Retina (tissue), 1 donor: ENCODE measurements at regions not wholly inside any gene's neighbourhood (a gene's known extent, or its start where the extent isn't known, plus 50 kb on each side); places are given as distances from the start of the nearest gene placed in this dataset.
A peak's percentile ranks its signal among the peaks of the same experiment; 100 is the strongest.

ENCODE experiments used
- DNase-seq: peaks from one replicate; pipeline ENCODE4 v3.0.0-alpha.2; 2016

DNA sequence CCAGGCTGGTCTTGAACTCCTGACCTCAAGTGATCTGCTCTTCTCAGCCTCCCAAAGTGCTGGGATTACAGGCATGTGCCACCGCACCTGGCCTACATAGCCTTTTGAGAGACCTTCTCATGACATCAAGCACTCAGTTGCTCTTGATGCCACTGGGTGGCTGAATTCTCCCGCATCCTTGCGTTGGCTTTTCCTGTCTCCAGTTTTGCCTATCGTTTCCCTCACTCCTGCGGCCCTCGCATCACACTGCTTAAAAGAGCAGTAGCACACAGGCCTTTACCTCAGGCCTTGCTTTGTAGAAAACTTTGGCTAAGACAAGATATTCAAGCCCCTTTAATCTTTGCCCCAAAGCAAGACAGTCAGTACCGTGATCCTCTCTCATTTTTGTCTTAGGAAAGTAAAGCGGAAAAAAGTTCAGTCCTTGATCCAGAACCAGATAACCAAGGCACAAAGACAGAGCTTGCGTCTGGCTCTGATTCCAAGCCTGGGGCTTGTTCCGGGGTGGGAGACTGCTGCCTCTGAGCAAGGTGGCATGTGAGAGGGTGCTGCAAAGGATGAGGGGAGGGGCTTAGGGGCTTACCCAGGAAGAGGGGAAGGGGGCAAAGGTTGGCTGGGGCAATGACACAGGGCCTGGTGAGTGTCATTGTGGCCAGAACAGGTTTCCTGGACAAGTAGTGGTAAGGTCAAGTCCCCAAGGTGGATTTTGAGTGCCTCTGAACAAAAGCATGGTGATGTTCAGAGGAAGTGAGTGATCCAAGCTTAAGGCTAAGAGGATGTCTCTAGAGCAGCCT, 175.0 kb upstream of the TLE3 start:
- no peak for DNase-seq

DNA sequence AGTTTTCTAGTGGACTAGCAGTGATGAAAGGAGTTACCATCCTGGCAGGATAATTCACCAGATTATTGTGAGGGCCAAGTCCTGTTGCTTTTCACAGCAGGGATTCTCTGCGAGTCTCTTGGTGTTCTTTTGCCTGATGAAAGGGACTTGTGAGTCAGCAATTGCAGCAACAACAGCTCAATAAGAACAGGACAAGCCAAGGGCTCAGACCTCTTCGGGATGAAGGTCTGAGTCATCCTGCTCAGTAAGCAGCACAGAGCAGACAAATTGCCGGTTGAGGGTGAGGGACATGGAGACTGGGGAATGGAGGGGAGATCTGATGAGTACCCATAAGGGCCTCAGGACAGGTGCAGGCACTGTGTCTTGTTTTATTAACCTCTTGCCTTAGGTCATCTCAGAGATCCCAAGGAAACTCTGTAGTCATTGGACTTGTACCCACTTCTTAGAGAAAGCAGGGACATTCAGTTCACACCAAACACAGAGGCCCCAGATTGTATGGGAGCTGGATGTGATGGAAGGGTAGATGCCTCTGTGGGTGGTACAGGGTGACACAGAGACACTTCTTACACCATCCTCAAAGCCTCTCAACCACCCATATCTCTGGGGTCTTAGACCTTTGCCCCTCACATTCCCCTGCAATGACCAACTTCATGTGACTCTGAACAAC, 173.8 kb upstream of the TLE3 start:
- DNase-seq: no peak

DNA sequence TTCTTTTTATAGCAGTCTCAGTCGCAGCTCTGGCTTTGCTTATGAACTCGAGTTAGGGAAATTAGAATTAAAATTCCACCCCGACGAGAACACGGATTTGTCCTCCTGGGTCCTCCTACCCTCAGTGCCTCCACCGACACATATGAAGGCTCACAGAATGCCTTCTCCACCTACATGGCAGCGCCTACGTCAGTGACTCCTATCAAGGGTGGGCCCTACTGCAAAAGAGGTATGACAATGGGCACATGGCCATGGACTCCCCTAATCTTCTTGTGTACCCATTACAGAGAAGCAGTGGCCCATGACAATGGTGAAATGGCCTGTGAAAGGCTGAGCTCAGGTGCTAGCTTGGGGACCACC, 173.0 kb upstream of the TLE3 start:
- DNase-seq: no peak

DNA sequence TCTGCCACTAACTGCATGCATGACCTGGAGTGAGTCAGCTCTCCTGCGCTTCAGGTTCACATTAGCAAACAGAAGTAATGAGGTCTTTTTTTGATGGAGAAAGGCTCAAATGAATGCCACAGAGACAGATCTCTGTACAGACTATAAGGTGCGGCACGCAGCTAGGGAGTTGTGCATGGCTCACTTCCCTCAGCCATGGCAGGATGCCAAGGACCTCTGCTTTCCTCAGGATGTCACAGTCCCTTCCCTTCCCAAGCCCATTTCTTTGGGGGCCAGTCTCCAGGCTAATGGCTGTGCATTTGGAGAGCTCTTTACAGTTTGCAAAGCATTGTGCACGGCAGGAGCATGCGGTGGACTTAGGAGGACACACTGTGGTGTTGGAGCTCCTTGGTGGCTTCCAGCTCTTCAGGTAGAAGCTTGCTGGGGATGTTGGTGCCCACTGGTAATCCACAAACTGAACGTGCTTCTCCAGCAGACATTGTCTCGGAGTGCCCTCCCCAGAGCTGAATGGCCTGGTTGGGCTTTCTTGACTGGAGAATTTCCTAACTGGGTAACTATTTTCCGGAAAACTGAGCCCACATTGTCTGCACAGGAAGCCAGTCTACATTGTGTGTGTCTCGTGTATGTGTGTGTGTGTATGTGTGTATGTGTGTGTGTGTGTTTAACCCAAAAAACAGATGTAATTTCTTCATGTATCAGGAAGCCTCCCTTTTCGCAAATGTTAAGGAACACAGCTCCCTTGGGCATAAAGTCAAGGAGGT, 172.5 kb upstream of the TLE3 start:
- no peak for DNase-seq

DNA sequence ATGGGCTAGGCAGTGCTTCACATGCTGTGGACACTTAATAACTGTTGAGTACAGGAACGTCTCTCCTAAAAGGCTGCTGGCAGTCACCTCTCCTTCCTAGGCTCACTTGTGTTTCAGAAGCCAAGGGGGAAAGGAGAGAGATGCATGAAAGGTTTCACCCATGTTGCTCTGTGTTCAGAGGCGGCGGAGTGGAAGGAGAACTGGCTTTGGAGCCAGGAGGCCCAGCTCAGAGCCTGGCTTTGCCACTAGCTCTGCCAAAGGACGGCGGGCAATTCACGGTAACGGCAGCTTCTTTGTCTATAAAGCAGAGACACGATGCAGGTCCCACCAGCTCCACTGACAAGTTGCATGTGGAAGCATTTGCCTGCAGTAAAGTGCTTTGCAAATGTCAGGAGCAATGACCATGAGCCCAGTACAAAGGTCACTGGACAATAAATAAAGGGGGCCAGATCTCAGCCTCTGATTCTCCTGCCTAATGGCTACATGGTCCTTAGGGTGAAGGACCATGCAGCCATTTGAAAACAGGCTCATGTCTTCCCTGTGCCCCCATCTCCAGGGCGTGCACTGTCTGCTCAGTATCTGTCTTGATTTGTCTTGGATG, 171.7 kb upstream of the TLE3 start:
- DNase-seq: peak; percentile 70

DNA sequence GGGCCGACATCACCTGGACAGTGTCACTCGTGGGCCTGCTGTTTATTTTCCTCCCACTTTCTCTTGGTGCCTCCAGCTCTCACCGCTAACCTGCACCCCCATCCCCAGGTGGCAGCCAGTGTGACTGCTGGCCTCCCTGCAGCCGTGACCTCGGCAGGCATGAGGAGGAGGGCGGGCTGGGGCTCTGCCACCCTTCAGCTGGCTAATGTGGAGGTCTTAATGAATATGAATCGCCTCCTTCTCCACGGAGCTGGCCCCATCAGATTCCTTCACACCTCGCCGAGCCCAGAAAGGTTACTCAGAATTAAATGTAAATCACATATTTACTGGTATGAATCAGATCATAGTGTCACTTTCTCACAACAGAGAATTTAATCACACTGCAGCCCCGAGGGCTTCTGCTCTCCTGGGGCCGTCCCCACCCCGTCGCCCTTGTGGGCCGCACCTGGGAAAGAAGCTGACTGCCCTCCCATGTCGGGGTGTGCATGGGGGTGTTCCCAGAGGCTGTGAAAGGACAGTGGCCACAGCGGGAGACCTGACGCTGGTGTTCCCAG, 171.1 kb upstream of the TLE3 start:
- DNase-seq: no peak

DNA sequence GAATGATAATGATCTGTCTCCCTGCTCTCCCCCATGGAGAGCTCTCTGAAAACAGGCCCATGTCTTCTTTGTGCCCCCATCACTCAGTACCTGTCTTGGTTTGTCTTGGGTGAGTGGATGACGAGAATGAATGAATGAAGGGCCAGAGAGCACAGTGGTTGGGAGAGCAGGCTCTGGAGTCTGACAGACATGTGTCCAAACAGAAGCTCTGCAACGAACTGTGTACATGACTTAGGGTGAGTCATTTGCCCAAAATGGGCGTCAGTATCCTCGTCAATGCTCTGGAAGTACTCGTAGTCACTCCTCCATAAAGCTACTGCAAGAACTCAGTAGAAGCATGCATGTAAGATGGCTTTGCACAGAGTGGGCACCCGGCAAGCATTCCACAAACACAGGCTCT, 170.2 kb upstream of the TLE3 start:
- DNase-seq: no peak

DNA sequence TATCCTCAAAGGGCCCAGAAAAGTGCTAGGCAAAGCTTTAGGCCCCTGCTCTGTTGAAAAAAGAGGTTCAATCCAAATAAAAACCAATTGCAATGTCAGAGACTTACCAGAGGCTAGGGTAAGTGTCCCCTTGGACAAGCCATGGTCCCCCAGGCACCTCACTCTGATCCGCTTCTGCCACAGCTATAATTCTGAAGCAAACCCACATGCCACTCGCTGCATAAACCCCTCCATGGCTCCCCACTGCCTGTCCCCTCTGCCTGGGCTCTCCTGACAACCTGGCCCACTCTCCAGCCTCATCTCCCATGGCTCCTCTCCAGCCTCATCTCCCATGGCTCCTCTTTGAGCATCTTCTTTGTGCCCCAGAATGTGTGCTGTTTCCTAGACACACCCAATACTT, 169.6 kb upstream of the TLE3 start:
- no peak for DNase-seq

DNA sequence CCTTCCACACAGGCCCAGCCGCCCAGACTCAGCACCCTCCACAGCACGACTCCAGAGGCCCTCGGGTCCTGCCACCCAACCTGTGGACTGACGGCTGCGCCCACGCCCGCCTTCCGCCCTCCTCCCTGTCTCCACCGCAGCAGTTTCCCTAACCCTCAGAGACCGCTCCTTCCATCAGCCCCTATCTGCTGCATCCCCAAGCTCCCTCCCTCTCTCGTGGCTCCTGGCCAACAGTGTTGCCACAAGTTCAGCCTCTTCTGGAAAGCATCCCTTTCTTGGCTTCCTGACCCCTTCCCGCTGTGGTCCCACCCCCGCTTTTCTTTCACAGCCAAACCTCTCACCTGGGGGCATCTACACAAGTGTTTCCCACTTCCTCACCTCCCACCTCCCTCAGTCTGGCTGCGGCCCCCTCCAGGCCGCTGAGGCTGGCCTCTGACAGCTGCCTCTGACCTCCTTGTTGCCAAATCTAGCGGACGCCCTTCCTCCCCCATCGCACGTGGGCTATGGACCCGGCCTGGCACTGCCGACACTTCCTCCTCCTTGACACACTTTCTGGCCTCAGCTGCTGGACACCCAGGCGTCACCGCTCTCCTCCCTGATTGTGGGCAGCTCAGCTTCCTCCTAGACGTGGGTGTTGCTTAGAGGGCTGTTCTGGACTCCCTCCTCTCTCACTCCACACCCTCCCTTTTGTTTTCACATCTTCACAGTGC, 168.8 kb upstream of the TLE3 start:
- DNase-seq: peak; percentile 63

DNA sequence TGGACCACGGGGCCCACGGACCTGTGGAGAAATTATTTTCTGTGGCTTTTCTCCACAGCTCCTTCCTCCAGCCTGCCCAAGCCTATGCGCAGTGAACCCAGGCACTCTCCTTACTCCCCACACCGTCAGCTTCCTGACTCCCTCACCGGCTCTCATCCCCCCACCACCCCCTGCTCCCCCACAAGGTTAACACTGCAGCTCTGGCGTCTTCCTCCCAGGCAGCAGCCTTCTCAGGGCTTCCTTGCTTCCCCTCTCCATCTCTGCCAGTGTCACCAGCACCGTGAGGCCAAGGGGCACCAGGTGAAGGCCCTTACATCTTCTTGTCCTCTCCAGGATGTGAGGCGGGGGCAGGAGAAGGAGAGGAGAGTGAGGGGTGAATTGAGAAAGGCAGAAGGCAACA, 168.3 kb upstream of the TLE3 start:
- no peak for DNase-seq

DNA sequence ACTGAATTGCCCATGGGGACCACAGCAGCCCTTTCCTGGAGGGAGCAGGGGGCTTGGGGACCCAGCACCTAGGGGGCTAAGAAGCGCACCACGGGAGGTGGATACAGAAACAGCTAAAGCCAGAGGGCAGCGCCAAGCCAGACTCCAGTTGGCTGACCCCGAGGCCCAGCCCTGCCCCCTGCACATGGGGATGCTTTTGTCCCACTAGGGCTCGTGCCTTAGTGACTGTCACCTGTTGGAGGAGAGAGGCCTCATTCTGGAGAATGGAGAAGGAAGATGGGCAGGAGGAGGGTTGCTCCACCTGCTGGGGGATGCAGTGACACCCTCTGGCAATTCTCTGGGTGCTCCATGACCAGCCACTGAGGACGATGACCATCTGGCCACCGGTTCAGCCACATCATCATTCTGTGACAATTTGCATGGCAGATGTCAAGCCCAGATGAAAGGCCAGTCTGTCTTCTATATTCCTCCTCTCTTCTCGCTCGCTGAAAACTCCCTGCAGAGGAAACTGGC, 167.8 kb upstream of the TLE3 start:
- no peak for DNase-seq

DNA sequence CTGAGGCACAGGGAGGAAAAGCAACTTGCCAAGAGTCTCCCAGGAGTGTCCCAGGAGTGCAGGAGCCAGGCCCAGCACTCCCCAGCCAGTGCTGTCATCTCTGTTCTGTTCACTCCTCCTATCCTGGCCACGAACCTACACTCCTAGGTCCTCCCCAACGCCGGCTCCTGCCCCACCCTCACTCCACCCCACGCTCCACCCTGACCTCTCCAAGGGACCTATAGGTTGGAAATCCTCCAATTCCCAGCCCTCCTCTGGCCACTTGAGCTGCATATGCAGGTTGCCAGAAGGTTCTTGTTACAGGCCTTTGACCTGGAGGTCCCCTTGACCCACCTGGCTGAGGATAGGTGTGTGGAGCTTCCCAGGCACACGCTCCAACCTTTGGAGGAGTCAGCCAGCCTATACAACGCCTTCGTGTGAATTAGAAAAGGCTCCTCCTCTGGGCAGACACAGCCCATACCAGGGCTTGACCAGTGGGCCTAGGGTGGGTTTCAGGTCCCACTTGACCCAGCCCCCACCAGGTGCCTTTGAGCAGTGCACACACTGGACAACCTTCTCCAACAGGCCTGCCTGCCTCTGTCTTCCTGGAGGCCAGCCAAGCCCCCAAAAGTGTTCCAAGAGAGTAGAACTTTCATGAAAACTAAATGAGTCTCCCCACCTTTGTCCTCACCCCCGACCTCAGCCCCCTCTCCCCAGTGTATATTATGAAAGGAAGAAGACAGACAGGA, 167.2 kb upstream of the TLE3 start:
- DNase-seq: no peak

DNA sequence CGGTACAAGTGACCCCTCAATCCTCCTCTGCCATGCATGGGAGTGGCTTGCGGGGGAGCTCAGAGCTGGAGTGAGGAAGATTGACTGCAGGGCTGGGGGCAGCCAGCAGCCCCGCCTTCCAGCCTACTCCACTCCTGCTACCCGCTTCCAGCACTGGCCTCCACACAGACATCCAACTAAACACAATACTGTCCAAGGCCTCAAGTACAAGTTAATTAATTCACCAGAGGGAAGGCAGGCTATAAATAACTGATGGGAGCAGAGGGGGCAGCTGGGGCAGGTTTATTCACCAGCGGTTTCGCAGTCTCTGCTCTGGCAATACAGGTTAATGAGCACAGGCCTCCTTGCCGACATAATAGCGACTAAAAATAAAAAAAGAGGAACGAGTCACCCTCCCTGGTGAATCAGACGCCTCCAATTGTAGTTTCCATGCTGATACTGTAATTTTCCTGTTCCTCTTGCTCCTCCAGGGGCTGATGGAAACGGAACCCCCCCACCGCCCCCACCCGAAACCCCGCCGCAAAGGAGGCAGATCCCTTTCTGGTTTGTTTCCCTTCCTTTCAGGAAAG, 166.4 kb upstream of the TLE3 start:
- DNase-seq: peak; percentile 80

DNA sequence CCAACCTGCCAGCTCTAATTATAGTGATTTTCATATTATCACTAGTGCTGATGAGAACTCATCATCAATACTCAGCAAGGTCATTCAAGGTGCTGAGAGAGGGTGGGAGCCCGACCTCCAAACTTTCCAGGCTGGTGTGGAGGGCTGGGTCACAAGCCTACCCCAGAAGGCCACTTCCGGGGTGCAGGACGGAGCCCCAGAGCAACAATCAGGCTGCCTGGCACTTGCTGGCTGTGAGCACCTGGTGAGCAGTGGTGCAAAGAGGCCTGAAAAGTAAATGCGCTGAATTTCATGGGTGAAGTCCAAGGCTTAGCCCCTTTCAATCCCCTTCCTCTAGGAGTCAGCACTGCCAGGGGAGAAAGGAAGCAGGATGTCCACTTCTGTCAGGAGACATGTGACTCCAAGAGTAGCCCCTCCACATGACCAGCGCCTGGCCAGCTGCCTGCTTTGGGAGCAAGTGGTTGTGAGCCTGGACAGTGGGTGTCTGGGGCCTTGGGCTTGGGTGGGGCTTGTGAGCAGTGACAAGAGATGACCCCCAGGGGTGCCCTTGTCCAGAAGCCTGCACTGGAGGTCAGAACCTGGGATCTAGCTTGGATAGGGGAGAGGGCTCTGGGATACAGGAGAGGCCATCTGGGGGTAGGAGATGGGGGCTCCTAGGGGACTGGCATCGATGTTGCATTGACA, 165.0 kb upstream of the TLE3 start:
- no peak for DNase-seq

DNA sequence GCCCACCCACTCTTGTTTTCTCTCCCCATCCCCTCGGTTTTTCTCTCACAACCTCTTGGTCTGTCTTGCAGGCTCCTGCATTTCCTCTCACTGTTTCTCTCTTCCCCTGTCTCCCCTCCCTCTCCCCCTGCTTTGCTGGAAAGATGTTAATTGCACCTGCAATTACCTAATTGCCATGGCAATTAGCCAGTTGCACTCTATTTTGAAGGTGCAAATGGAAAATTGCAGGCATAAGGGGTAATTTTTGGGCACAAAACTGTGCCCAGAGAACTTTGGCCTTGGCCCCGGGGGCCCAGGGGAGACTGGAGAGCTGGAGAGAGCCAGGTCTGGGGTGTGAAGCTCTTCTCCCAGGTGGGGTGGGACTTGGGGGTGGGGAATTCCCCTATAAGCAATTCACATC, 164.5 kb upstream of the TLE3 start:
- no peak for DNase-seq

DNA sequence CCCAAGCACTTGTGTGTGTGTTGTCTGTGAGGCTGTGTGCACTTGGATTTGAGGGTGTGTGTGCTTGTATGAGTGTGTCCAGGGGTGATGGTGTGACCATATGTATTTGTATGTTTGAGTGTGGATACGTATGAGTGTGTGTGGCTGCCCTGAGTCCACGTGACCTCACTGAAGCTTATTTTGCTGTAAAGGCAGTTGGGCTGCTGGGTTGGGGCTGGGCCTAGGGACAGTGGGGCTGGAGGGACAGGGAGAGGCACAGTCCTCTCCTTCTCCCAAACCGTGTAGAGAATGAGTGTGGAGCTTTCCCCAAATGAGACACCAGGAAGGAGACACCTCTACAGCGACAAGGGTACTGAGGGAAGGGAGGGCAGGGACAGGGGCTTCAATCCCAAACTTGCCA, 163.4 kb upstream of the TLE3 start:
- DNase-seq: no peak

DNA sequence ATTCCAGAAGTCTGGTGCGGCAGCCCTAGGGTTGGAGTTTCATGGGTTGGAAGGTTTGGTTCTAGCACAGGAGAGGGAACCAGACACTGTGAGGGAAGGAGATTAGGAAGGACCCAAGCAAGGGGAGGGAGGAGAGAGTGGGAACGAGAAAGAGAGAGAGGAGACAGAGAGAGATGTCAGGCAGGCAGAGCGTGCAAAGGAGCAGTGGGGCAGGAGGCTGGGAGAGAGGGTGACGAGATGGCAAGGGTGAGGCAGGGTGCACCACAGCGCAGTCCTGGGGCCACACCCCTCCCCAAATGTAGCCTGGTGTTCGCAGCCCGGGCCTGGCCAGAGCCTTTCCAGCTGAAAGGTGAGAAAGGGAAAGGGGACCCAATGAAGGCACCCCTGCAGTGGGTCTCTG, 162.9 kb upstream of the TLE3 start:
- DNase-seq: no peak

DNA sequence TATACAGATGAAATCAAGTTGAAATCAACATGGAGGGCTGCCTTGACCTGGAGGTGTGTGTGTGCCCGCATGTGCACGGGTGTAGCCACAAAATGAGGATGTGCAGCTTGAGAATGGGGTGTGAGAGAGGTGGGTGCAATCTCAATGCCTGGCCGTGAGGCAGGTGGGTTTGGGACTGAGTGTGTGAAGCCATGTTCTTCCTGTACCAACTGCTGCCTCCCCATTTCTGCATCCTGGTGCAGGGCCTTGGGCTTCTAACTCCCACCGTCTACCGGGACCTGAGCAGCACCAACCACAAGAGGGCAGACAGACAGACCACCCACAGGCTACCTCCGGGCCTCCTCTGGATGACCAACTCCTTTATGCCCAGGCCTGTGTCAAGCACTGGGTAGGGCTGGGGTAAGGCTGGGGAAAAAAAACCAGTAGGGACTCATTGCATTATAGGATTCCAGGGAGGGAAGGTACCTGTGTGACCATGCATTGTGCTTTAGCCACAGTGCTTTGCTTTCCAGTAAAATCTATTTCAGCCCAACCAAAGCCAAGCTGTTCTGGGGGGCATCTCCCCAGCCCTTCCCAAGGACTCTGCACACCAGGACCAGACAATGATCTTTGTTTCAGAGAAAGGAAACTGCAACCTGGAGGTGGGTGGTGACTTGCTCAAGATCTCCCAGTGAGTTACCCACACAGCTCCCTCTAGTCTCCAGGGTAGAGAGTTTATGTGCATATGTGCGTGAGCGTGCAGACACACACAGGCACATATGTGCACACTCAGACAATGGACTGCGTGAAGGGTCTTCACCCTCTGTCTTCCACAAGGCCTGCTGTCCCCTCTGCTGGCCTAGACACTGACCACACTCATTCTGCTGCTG, 162.2 kb upstream of the TLE3 start:
- no peak for DNase-seq

DNA sequence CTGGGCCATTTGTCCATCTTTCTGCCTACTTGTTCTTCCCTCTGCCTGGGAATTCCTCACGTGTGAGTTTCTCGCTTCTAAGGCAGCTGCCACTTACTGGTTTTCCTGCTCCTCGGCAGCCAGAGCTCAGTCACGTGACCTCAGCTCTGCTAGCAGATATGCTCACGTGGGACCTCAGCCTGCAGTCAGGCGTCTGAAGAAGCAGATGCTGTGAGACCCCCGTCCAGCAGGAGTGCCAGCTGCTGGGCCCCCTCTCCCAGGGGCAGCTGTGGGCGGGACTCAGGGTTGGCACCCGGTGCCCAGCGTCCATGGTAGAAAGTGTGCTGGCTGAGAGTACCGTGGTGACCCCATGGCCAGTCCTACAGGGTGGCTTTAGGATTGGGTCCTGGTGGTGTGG, 161.3 kb upstream of the TLE3 start:
- DNase-seq: peak; percentile 87
